Smooth muscle cell (in vitro differentiated cells): ENCODE measurements at regions not wholly inside any gene's neighbourhood (a gene's known extent, or its start where the extent isn't known, plus 50 kb on each side); places are given as distances from the start of the nearest gene placed in this dataset.

ENCODE experiments used
- DNase-seq: peaks from one replicate; lab custom pipeline; 2025; ENCODE audit not compliant: unreplicated experiment; lab: John Stamatoyannopoulos, UW
- H2AFZ ChIP-seq: fragments of 200-600 bp; sonication (generic); 2 replicates; pipeline ENCODE4 v1.6.0; 2016; ENCODE audit warnings: antibody characterized with exemption, low read depth, mild to moderate bottlenecking
- H3F3A ChIP-seq: fragments of 200-600 bp; sonication (generic); 2 replicates; pipeline ENCODE4 v1.6.0; 2017; ENCODE audit warnings: antibody characterized with exemption, low read depth
- H3K27ac ChIP-seq: fragments of 200-600 bp; sonication (generic); 2 replicates; pipeline ENCODE4 v1.5.1; 2016; ENCODE audit warnings: low read depth, mild to moderate bottlenecking
- H3K27me3 ChIP-seq: fragments of 200-600 bp; sonication (generic); 2 replicates; pipeline ENCODE4 v1.6.1; 2016; ENCODE audit warnings: low read depth, mild to moderate bottlenecking
- H3K36me3 ChIP-seq: fragments of 200-600 bp; sonication (generic); 2 replicates; pipeline ENCODE4 v1.5.1; 2016; ENCODE audit warnings: low read depth
- H3K4me1 ChIP-seq: fragments of 200-600 bp; sonication (generic); 2 replicates; pipeline ENCODE4 v1.5.1; 2016; ENCODE audit warnings: low read depth
- H3K4me2 ChIP-seq: fragments of 200-600 bp; sonication (generic); 2 replicates; pipeline ENCODE4 v1.6.0; 2016; ENCODE audit warnings: mild to moderate bottlenecking
- H3K4me3 ChIP-seq: fragments of 200-600 bp; sonication (generic); 2 replicates; pipeline ENCODE4 v1.5.1; 2016; ENCODE audit warnings: mild to moderate bottlenecking
- H3K79me2 ChIP-seq: fragments of 200-600 bp; sonication (generic); 2 replicates; pipeline ENCODE4 v1.6.0; 2016; ENCODE audit warnings: low read depth, mild to moderate bottlenecking
- H3K9ac ChIP-seq: fragments of 200-600 bp; sonication (generic); 2 replicates; pipeline ENCODE4 v1.6.0; 2016; ENCODE audit warnings: low read depth
- H3K9me3 ChIP-seq: fragments of 200-600 bp; sonication (generic); replicated peaks from 2 replicates; pipeline ENCODE4 v1.5.1; 2016; ENCODE audit warnings: low read depth
- H4K20me1 ChIP-seq: fragments of 200-600 bp; sonication (generic); 2 replicates; pipeline ENCODE4 v1.6.0; 2016; ENCODE audit warnings: low read depth
- CTCF ChIP-seq: fragments of 200-600 bp; sonication (generic); IDR thresholded peaks from 2 replicates; pipeline ENCODE4 v1.5.1; 2017; ENCODE audit warnings: borderline replicate concordance, mild to moderate bottlenecking, antibody characterized with exemption; ENCODE audit not compliant: insufficient read depth, poor library complexity, severe bottlenecking
- WGBS: methylation state at CpG from one replicate; pipeline ENCODE4 v1.1.7; 2016; ENCODE audit warnings: low lambda C conversion rate; 5-methylcytosine and 5-hydroxymethylcytosine counted together

- Histone ChIP-seq H4K20me1 (no peaks in the 10 kb centered on the region), H3K4me2 (no peak overlapping the region), H3K79me2 (no peaks in the 10 kb centered on the region), H2AFZ (no peak overlapping the region), H3K9ac (no peak overlapping the region), H3F3A (no peaks in the 10 kb centered on the region), H3K27ac (no peak overlapping the region), H3K36me3 (no peaks in the 10 kb centered on the region), H3K9me3 (no peaks in the 10 kb centered on the region), H3K4me1 (no peaks in the 10 kb centered on the region), H3K4me3 (no peak overlapping the region), H3K27me3 (no peaks in the 10 kb centered on the region)
- DNase-seq = no peak
- WGBS = 29% methylated on average over 2 of the region's 2 CpGs
- no peak for TF ChIP-seq CTCF
Measured at GRCh38 chr16:49158029-49158642, 123.5 kb downstream of the CBLN1 start.

DNA sequence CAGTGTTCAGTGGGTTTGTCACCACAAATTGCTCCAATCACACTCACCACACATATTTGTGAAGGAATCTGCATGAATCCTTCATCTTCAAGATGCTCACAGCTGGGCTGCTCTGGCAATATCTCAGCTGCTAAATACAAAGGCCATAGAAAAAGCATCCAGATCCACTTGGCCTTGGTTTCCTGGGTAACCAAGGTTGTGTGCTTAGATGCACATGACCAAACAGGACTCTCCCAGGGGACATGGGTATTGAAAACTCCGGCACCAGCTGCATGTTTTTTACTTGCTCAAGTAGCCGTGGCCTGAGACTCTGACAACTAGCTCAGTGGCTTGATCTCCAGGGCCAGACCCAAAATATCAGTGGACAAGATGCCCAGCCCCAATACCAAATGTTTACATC lies 131.3 kb downstream of the CBLN1 start:
- H3K4me2 ChIP-seq = no peak overlapping the region
- no peak overlapping the region for H3K27ac ChIP-seq
- H3K9me3 ChIP-seq = no peaks in the 10 kb centered on the region
- no peaks in the 10 kb centered on the region for H4K20me1 ChIP-seq
- WGBS = 93% methylated on average over 2 of the region's 2 CpGs
- no peaks in the 10 kb centered on the region for H3K27me3 ChIP-seq
- H3K4me1 ChIP-seq = no peaks in the 10 kb centered on the region
- DNase-seq = no peak
- no peaks in the 10 kb centered on the region for H3K79me2 ChIP-seq
- no peaks in the 10 kb centered on the region for H3K36me3 ChIP-seq
- no peak for TF ChIP-seq CTCF
- no peaks in the 10 kb centered on the region for H3F3A ChIP-seq
- H3K4me3 ChIP-seq = no peak overlapping the region
- H3K9ac ChIP-seq = no peak overlapping the region
- no peak overlapping the region for H2AFZ ChIP-seq

DNA sequence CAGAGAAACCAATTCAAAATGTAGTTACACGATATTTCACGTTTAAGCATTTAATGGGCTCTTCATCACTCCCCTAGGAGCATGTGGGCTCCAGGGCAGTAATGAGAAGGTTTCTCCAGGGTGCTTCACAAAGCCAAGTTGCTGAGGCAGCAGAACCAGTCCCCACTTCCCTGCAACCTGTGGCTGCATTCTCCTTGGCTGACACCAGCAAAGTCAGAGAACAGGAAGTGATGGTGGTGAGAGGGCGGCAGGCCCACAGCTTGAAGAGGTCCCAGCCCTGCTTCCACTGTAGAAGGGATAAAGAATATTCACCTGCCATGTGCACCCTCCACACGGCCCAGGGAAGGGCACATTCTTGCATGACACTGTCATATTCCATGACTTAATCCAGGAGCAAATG lies 133.2 kb downstream of the CBLN1 start:
- H3K27me3 ChIP-seq = no peaks in the 10 kb centered on the region
- H3K4me1 ChIP-seq = no peaks in the 10 kb centered on the region
- no peaks in the 10 kb centered on the region for H3K9me3 ChIP-seq
- WGBS = 82% methylated on average over 4 of the region's 4 CpGs
- H2AFZ ChIP-seq = no peak overlapping the region
- no peaks in the 10 kb centered on the region for H3K36me3 ChIP-seq
- H4K20me1 ChIP-seq = no peaks in the 10 kb centered on the region
- H3K9ac ChIP-seq = no peak overlapping the region
- no peak for TF ChIP-seq CTCF
- no peak for DNase-seq
- H3F3A ChIP-seq = no peaks in the 10 kb centered on the region
- H3K4me2 ChIP-seq = no peak overlapping the region
- H3K4me3 ChIP-seq = no peak overlapping the region
- no peak overlapping the region for H3K27ac ChIP-seq
- no peaks in the 10 kb centered on the region for H3K79me2 ChIP-seq

- 65% methylated on average over 5 of the region's 5 CpGs for WGBS
- no peak overlapping the region for H3K4me3 ChIP-seq
- no peak for TF ChIP-seq CTCF
Measured at GRCh38 chr16:49140618-49141017, 141.0 kb downstream of the CBLN1 start.

More at GRCh38 chr16:49140618-49141017, 141.0 kb downstream of the CBLN1 start:
- Histone ChIP-seq H3K9ac (no peak overlapping the region), H3K4me2 (no peak overlapping the region), H3K4me1 (no peaks in the 10 kb centered on the region), H4K20me1 (no peaks in the 10 kb centered on the region), H3K36me3 (no peaks in the 10 kb centered on the region), H3K27me3 (no peaks in the 10 kb centered on the region), H3F3A (no peaks in the 10 kb centered on the region), H3K27ac (no peak overlapping the region), H3K9me3 (no peaks in the 10 kb centered on the region), H2AFZ (no peak overlapping the region), H3K79me2 (no peaks in the 10 kb centered on the region)
- DNase-seq = no peak
